IPS-NIHi11 (cell line): ENCODE measurements at regions not wholly inside any gene's neighbourhood (a gene's known extent, or its start where the extent isn't known, plus 50 kb on each side); places are given as distances from the start of the nearest gene placed in this dataset.

Experiments
- DNase-seq: peaks from one replicate; pipeline ENCODE4 v3.0.0; 2012; ENCODE audit warnings: mixed read lengths, low spot score

- DNase-seq, result no peak
These were observed 147.7 kb upstream of the TBL1X start for GRCh38 chrX:9317176-9317575.

GRCh38 chrX:9318213-9318612 lies 146.6 kb upstream of the TBL1X start:
- no peak for DNase-seq

- DNase-seq, result no peak
These were observed 146.1 kb upstream of the TBL1X start for GRCh38 chrX:9318766-9319165.

DNA sequence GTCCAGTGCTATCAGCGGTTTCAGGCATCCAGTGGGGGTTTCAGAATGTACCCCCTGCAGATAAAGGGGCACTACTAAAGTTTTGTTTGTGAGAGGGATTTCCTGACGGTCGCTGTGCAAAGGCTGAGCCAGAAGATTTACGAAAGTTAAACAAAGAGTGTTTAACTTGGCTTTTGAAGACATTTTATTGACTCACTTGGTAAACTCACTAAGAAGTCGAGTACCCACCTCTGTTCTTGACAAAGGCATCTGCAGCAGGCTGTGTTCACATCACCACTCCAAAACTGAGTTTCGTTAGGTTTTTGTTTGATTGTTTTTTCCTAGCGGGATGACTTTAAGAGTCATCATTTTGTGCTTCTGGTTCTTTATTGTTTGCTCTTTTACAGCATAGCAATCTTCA lies 143.9 kb upstream of the TBL1X start:
- DNase-seq, result no peak

GRCh38 chrX:9324676-9325075 lies 140.2 kb upstream of the TBL1X start:
- DNase-seq, result no peak

- no peak for DNase-seq
These were observed 138.5 kb upstream of the TBL1X start for GRCh38 chrX:9326369-9326768.

GRCh38 chrX:9327086-9327746 lies 137.6 kb upstream of the TBL1X start:
- no peak for DNase-seq

- DNase-seq, result no peak
These were observed 137.1 kb upstream of the TBL1X start for GRCh38 chrX:9327747-9328145.

GRCh38 chrX:9329056-9329455 lies 135.8 kb upstream of the TBL1X start:
- DNase-seq, result no peak

DNA sequence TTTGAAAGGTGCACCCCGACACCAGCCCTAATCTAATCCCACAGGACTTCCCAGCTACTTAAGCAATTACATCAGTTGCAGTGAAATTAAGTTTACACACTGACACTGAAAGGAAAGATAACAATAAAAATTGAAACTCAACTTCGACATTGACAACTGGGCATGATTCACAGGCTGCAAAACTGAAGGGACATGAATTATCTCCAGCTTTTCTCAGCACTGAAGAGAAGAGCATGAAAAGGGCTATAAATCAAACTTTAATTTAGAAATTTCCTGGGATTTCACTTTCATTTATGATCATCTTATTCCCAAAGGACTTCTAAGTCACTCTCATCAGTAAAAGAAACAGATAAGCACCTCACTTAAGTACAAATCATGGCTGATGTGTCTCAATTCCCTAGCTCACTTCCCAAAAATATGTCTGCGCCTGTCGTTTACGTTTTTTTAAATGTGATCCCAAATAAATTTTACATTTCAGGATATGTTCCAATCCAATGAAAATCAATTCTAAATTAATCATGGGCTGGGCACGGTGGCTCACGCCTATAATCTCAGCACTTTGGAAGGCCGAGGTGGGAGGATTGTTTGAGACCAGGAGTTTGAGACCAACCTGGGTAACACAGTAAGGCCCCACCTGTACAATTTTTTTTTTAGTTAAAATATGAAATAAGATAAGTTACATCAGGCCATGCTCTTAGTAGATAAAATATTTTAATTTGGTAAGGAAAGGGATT lies 134.4 kb upstream of the TBL1X start:
- no peak for DNase-seq

DNA sequence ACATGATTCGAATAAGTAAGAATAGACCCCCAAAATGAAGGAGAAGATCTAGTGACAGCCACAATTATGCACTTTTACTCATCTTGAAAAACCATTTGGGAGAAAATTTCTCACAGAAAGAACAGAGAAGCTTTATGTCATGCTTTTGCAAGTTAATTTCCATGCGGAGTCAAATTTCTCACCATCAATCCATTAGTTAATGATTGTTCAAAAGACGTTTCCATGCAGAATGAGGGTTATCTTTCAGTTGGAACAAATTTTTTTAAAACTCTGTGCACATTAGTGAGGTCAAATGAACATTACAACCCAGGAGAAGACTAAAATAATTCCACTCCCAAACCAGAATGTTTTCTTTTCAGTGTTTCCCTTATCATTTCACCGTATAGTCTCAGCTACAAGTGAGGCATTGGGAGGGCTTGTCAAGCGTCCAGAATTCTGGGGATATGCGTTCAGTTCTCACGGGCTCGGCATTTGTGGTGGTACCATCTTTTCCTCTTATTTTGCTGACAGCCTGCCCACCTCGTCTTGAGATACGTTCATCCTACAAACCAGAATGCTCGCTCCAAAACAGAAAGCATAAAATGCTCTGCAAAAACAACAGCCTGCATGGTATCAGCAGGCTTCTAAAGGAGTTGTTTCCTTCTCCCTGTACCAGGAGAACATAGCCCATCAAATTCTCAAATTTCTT lies 130.8 kb upstream of the TBL1X start:
- no peak for DNase-seq

- no peak for DNase-seq
These were observed 129.6 kb upstream of the TBL1X start for GRCh38 chrX:9335251-9335650.

DNA sequence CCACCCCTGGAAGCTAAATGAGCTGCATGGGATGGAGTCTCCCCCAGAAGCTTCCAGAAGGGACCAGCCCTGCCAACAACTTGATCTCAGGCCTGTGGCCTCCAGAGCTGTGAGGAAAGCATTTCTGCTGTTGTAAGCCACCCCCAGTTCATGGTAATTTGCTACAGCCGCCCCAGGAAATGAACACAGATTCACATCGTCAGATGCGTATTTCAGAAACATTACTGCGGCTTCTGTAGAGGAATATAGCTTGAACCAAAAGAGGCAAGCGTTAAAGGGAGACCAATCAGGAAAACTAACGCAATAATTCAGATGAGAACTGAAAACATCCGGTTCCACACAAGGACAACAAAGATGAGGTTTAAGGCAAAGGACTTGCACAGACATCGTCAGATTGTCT lies 128.4 kb upstream of the TBL1X start:
- no peak for DNase-seq

DNA sequence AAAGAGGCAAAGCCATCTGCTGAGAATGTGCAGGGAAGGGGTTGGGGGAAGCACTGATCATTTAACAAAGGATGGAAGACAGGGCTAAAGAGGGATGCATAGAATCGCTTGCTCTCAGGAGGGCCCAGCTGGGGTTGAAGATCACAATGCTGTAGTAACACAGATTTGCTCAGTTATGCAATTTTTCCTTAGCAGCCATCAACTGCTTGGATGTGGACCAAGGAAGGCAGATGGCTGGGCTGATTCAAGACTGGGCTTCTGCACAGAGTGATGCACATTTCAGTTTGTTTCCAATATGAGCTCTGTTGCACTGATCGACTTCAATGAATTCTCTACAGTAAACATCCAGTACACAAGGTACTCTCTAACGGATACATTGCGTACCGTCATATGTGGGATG lies 127.8 kb upstream of the TBL1X start:
- no peak for DNase-seq

DNA sequence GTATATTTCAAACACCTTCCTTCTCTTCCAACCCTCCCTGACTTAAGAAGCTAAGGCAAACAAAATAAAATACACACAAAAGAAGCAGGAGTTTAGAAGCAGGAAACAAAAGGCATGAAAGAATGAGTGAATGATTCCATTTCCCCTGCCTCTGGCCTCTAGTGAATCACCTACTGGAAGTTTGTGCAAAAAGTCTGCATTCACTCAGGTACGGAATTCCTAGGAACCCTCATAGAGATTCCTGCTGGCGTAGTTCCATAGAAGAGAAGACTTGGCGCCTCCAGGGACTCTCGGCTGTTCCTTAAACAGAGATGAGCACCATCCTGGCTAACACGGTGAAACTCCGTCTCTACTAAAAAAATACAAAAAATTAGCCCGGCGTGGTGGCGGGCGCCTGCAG lies 125.9 kb upstream of the TBL1X start:
- DNase-seq, result no peak

GRCh38 chrX:9339603-9340491 lies 125.0 kb upstream of the TBL1X start:
- peak; percentile 14 for DNase-seq

GRCh38 chrX:9340598-9341290 lies 124.1 kb upstream of the TBL1X start:
- DNase-seq, result peak; percentile 13

DNA sequence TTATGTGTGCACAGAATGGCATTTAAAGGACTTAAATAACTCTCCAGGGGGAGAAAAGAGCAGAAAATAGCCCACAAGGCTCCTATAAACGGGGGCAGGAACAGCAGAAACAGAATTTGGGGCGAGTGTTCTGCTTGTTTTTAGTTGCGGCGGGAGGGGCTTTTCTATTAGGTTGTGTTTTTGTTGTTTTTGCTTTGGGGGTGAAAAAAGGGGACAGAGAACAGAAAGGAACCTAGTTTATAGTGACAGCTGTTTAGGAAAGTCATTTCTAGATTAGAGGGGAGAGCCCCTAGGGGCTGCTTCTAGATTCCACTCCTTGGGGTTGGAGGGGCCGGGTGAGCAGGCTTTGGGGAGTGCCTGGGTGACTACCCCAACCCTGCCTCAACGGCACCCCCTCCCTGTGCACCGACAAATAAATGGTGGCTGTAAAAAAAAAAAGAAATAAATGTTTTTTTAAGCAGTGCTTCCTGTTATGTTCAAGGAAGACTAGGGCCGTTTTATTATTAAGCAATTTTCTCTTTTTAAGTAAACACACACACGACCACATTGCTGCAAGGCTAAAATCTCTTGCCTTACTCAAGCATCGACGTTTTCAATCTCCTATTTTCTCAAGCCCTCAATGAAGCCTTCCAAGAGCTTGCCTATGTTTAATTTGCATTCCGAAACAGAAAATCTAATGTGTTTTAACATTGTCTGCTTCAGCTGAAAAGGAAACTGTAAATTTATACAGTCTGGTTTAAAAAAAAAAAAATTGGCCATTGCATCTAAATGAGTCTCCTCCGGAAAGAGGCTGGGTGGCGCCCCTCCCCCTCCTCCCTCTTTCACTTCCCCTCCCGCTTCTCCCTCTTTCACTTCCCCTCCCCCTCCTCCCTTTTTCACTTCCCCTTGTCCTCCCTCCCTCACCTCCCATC lies 123.3 kb upstream of the TBL1X start:
- DNase-seq, result peak; percentile 15

DNA sequence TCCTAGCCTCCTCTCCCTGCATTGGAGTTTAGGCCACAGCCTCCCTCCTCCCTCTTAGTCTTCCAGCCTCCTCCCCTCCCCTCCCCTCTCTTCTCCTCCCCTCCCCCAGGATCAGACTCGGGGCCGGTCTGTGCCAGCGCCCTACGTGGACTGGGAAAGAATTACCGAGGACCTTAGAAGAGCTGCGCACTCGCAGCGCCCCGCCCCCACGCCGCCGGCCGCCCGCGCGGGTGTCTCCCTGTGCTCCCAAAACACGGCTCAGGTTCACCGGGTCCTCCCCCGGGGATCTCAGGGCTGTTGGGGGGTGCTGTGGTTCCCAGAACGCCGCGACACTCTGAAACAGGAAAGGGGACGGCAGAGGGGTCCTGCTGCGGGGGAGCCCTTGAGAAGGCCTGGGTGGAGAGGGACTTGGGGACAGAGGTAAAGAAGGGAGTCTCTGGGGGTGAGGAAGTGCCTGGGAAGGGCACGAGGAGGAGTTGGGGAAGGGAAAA lies 122.3 kb upstream of the TBL1X start:
- DNase-seq, result peak; percentile 81

- DNase-seq, result no peak
These were observed 120.9 kb upstream of the TBL1X start for GRCh38 chrX:9343971-9344370.
